ENCODE measurements at regions not wholly inside any gene's neighbourhood (a gene's known extent, or its start where the extent isn't known, plus 50 kb on each side); places are given as distances from the start of the nearest gene placed in this dataset.

DNA sequence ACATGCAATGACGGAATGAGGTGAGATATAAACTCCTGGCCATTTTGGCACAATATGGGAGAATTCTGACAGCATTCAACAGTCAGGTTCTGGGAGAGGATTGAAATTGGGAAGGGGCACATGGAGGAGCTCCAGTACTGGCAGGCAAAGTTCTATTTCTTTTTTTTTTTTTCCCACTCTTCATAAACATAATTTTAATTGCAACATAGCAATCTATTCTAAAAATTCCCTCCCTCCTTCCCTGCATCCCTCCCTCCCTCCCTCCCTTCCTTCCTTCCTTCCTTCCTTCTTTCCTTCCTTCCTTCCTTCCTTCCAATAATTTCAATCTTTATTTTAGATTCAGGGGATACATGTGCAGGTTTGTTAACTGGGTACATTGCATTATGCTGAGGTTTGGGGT lies 93.2 kb downstream of the PTCSC3 start:
- no peak for DNase-seq (ENCODE audit: low spot score)

DNA sequence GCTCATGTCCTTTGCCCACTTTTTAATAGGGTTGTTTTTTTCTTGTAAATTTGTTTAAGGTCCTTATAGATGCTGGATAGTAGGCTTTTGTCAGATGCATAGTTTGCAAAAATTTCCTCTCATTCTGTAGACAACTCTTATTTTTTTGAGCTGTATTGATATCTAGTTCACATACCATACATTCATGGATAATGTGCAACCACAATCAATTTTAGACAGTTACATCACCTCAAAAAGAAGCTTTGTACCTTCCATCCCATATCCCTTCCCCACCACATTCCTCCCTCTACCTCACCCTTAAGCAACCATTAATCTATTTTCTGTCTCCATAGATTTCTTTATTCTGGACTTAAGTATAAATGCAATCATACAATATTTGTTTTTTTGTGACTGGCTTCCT lies 98.4 kb downstream of the PTCSC3 start:
- DNase-seq (ENCODE audit: low spot score): no peak

DNA sequence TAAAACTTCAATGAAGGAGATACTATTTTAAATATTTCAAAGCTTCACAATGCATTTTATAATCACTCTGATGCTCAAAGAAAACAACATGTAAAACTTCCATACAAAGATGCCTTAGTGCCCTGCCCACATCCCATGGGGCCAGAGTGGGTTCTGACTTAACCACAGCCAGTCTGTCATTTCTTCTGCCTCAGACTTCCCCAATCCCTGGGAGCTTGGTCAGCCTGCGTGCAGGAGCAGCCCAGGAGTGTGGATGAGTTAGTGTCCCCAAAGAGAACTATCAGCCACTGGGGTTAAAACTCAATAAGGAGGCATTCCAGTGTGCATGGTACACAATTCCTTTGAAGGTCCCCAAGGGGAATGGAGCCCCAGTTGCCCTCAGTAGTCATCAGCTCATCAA lies 100.3 kb downstream of the PTCSC3 start:
- no peak for DNase-seq (ENCODE audit: low spot score)

DNA sequence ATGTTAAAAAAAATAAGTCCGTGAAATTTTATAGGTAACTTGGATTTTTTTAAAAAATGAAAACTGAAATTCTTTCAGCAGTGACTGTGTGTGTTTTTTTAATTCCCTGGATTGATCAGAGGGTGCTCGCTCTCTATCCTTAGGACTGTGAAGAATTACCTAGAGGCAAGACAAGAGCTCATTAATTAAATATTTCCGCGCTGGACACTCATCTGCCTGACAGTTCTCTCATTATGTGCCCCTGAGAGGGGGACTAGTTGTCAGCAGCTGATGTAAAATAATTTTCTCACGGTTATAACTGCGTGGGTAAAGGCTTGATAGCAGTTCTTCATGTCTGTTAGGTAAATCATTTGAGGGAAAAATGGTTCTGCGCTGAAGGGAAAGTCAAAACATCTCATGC lies 101.3 kb downstream of the PTCSC3 start:
- no peak for DNase-seq (ENCODE audit: low spot score)

DNA sequence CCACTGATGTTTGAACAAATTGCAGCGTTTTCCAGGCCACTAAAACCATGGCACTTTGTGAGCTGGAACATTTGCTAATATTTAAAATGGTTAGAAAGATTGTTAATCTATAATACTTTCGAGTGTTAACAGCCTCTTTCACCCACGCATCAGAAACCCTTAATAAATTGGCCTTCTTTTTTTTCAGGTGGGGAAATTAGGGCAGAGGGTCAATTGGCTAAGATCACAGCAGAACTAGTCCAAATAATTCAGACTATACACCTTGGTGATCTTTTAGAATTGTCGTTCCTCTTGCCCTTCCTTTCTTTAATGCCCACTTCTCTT lies 105.8 kb downstream of the PTCSC3 start:
- no peak for DNase-seq (ENCODE audit: low spot score)

DNA sequence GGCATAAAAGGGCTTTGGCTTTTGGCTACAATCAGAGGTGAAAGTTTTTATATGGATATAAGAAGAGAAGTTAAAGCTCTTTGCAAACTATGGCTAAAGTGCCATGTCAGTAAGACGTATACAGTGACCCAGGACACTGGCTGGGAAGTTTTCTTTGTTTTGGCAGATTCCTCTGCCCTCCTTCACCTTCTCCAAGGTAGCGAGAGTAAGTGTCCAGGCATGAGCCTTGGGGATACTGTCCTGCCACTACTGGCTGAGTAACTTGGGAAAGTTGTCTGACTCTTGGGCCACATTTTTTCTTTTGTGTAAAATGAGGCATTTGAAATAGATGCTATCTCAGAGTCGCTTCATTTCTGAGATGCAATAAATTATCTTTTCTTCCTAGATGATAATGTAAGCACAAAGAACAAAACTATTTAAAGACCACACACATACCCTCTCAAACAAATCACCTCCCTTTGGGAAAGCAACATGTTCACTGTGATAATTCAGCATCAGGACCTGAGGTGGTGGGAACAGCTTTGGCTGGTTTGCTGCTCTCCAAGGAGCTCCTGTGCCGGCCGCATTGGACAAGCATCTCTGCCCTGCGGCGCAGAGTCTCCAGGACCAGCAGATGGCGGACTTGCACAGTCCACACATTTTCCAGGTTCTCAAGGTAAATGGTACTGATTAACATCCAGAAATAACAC lies 106.3 kb downstream of the PTCSC3 start:
- DNase-seq (ENCODE audit: low spot score): no peak

DNA sequence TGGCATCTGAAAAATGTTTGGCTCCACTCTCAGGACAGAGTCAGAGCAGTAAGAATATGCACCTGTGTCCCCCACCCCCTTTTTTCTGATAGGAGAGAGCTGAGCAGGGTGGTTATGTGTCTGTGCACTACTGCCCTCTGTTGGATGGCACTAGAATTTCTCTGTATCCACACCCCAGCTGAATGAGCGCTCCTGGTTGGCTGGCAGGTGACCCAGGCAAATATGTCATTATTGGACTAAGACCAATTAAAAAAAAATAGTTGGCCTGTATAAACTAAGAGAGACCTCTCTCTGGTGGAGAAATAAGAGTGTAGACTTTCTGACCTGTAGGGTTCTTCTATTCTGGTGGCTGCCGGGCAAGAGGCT lies 107.0 kb downstream of the PTCSC3 start:
- DNase-seq (ENCODE audit: low spot score): peak; percentile 27

DNA sequence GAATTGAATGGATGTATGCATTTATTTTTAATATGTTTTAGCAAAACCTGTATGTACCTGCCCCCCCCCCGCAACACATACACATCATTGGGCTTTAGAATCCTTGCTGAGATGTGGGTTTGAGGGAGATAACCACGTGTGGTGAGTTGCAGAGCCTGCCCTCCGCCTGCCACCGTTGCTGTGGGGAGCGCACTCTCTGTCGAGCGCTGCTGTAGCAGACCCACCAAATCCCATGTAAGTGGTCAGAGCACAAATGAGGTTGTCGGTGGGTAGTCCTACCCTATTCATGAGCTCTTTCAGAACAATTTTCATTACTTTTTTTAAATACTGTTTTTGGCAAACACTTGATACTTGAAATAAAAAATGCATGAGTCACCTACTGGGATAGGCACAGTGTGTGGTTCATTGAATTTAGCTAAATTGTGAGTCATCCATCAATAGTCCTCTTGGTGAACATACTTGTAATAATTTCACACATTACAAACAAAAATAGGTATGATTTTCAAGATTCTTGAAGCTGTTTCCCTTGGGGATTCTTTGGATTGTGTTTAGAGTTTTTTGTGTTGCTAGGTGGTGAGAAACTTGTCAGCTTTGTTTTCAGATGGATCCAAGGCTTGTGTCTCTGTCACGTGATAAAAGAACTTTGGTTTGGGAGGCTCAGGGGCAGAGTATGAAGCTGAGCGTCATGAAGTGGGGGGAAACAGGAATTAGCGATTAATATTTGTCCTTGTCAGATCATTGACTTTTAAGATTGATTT lies 107.6 kb downstream of the PTCSC3 start:
- DNase-seq (ENCODE audit: low spot score): no peak

DNA sequence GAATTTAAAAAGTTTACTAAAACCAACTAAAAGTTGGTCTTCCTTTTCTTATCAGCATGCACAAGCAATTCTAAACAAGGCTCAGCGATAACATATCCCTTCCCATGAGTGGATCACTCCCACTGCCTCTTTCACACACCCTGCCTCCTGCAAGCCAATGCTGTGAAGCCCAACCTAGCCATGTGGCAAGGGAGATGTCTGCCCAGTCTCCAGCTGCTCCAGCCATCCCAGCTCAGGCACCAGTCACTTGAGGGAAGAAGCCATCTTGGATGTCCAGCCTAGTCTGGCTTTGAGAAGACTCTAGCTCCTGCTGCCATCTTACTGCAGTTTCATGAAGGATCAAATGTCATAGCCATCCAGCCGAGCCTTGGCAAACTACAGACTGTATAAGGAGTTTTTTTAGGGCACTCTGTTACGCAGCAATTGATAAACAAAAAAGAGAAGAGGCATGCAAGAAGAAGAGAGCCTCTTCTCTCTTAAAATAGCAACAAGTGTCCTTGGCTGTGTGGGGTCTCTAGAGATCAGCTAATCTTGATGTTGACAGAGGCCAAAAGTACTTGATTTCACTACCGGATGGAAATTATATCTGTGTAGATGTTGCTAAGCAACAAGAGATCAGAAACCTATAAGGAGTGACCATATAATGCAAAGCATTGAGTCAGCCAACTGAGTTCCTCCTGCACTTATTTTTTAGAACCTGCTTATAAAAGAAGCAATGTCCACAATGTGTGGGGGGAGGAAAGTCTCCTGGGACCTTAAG lies 108.9 kb downstream of the PTCSC3 start:
- DNase-seq (ENCODE audit: low spot score): no peak

DNA sequence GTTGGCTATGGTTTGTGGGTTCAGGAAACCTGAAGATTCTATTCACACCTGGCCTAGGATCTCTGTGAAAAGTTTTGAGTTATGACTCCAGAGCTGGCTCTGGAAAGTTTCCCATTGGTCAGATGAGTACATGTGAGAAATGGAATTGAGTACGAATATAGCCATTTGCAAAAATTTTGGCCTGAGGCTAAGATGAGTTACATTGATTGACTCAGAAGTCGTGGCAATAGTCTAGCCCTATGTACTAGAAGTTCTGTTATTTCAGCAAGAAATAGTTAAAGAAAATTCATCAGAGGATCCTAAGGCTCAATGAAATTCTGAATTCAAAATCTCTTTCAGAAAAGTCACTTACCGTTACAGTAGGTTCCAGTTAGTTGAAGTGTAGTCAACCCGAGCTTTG lies 109.9 kb downstream of the PTCSC3 start:
- DNase-seq (ENCODE audit: low spot score): no peak

DNA sequence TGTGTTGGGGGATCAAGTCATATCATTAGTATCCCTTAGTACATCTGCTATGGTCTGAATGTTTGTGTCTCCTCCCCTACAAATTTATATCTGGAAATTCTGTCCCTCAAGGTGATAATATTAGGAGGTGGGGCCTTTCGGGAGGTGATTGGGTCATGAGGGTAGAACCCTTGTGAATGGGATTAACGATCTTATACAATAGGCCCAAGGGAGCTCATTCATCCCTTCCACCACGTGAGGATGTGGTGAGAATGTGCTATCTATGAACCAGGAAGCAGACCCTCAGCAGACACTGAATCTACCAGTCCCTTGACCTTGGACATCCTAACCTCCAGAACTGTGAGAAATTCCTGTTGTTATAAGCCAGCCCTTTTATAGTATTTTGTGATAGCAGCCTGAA lies 110.7 kb downstream of the PTCSC3 start:
- no peak for DNase-seq (ENCODE audit: low spot score)

DNA sequence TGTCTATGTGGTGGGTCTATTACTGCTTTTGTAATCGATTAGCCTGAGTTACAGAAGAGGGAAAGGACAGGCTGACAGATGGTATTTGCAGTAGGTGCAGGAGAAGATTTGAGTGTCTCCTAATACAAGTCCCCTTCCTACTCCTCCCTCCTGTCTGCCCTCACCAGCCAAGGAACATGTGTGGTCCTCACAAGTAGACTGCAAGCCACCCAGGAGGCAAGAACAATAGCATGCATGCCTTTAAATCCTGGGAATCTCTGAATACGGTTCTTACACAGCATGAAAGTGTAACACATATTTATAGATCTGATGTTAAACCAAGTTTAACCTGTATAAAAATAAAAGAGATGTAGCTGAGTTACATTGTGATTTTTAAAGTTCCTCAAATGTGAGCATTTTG lies 117.0 kb downstream of the PTCSC3 start:
- no peak for DNase-seq (ENCODE audit: low spot score)

DNA sequence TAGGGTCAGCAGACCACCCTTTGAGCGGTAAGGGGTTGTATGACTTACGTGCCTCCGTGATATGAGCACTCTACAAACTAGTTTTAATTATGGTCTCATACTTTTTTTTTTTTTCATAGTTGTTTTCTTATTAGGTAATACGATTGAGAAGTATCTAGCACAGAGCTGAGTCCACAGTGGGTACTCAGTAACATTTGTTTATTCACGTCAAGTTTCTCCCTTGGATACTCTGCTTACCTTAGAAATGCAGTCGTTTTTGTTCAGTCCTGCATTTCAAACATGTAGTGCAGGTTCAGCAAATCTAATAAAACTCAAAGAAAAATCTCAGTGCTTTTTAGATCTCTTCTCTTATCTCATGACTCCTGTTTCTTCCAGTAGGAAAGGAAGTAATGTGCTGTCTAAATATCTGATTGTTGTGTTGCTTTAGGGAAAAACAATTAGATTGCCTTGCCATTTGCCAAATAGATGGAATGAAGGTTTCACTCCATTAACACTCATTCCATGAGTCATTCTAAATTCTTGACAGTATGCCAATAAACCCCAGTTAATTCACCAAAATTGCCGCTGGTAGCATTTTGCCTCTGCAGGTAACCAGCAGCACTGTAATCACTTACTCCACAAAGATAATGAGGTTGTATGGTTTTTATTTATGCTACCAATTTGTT lies 118.9 kb downstream of the PTCSC3 start:
- DNase-seq (ENCODE audit: low spot score): no peak

DNA sequence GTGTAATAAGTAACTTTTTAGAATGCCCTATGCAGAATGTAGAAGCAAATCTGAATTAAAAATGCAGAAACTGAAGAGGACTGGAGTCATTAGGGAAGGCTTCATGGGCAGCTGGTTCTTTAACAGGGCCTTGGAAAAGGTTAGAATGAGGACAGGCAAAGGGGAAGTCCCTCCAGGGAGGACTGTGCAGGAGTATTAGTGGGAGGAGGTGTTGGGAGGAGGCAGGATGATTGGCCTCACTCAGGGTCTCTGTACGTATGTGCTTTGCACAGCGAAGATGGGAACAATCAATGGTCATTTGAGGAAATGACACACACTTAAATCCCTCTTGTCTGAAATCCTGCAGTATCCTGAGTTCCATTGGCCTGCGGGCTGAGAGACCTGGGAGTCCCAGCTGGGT lies 119.7 kb downstream of the PTCSC3 start:
- no peak for DNase-seq (ENCODE audit: low spot score)

DNA sequence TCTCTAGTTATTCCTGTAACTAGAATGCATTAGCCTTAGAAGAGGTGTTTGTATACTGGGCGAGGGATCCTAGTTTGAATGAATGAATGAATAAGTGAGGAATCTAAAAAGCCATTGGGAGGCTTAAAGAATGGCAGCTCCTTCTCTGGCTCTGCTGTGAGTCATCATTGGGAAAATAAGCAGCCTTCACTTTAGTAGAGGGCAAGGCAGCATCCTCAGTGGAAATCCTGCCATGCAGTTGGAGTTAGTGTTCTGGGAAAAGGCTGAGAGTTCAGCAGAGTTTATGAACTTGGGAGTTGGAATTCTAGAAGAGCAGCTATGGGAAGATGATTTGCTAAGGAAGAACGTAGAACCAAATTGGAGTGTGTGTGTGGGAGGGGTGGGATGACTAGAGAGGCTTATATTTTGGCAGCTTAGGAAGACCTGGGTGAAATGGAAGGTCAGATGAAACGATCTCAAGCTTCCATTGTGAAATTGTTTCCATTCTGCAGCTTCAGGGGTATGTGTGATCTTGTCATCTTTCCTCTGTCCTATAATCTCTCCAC lies 120.8 kb downstream of the PTCSC3 start:
- DNase-seq (ENCODE audit: low spot score): no peak

DNA sequence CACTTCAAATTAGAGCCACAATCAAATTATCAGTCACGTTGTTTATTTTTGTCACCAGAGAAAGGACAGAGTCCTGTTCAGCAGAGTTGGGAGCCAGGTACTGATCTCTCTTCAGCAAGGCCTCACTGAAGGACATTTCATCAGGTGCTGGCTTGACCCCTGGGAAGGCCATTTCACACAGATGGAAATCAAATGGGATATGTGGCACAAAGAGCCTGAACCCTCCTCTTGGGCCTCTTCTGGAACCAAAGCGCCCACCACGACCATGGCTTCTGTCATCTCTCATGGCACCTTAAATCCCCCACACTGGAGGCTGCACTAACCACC lies 121.5 kb downstream of the PTCSC3 start:
- DNase-seq (ENCODE audit: low spot score): no peak

DNA sequence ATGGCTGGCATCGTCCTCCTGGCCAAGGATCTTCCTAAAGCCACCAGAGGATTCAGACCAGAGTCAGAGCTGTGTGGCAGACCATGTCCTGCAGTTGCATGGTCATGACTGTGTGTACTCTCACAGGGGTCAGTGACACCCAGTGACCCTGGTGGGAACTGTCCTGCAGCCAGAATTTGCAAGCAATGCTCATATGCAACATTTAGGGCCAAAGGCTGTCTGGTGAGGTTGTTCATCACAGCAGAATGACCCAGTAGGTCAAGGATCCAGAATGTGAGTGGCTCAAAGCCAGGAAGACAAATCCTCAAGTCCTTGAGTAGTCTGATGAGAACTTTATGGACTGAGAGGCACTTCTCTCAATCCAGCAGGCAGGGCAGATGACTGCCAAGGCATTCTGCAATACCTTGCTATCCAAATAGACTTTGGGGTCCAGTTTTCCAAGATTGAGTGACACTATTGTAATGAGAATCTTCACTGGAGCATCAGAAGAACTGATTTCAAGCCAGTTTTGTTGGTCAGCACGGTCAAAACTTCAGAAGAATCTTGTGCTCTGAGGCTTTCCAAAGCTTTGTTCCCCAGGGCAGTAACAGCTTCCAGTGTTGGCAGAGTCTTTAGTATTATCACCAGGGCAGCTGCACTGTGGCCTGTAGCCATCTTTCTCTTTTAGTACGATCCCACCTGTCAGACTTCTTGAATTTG lies 122.0 kb downstream of the PTCSC3 start:
- DNase-seq (ENCODE audit: low spot score): no peak

DNA sequence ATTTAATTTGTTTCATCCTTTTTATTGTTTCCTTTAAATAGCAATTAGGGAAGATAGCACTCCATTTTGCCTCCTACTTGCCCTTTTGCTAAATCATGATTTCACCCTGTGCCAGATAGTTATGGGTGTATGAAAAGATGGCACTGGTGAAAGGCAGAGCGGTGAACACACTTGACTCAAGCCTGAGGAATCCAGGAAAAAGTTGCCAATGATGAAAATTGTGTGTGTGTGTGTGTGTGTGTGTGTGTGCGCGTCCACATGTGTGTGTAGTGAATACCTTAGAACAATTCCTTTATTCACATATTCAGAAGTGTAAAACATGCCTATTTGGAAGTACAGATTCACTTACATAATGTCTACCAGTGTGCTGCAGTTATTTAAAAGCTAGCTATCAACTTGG lies 123.8 kb downstream of the PTCSC3 start:
- no peak for DNase-seq (ENCODE audit: low spot score)

DNA sequence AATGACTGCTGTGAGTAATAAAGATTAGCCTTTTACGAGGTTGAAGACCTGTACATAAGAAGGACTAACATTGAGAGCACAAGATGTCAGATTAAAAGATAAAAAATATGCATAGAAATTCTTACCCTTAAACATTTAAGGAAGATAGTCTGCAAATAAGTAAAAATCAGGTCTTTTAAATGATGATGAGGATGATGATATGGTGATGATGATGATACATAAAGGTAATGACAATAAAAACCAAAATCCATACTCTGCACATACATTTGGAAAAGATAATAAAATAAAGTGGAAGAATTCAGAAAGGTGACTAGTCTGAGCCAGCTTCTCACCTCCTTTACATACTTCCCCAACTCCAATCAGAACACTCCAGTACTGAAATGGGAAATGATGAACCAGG lies 124.5 kb downstream of the PTCSC3 start:
- no peak for DNase-seq (ENCODE audit: low spot score)

DNA sequence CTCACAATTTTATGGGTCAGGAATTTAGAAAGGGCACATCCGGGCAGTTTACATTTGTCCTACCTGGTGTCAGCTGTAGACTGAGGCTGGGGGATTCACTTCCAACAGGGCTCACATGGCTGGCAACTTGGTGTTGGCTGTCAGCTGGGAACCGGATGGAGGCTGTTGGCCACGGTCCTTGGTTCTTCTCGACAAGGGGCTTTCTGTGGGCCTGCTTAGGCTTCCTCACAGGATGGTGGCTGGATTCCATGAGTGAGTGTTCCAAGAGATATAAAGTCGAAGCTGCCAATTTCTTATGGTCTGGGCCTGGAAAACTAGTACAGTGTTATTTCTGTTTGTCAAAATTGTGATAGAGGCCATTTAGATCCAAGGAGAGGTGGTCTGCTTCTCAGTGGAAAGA lies 127.9 kb downstream of the PTCSC3 start:
- DNase-seq (ENCODE audit: low spot score): no peak

DNA sequence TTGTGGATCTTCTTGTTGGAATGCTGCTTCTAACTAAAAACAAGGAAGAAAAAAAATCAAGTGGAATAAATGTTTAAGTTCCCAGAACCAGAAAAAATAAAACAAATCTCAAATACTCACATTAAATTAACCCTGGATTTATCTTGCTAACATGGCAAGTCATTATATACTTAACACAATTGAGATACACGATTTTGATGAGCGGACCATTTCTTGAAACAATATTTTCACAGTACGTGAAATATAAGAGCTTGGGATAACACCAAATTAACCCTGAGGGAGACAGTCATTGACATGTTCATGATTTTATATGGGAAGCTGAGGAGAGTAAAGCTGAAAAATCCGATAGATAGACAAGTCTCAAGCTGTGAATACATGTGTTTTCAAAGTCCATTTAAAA lies 128.6 kb downstream of the PTCSC3 start:
- no peak for DNase-seq (ENCODE audit: low spot score)

DNA sequence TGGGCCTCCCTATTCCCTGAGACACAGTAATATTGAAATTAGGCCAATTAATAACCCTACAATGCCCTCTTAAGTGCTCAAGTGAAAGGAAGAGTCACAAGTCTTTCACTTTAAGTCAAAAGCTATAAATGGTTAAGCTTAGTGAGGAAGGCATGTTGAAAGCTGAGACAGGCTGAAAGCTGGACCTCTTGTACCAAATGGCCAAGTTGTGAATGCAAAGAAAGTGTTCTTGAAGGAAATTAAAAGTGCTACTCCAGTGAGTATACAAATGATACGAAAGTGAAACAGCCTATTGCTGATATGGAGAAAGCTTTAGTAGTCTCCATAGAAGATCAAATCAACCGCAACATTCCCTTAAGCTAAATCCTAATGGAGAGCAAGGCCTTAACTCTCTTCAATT lies 140.8 kb downstream of the PTCSC3 start:
- no peak for DNase-seq (ENCODE audit: low spot score)
